HG02623 (cell line): ENCODE measurements at regions not wholly inside any gene's neighbourhood (a gene's known extent, or its start where the extent isn't known, plus 50 kb on each side); places are given as distances from the start of the nearest gene placed in this dataset.
"Not testable (repeated sequence)": the region's sequence is repeated elsewhere in the genome, so short reads cannot be mapped to it uniquely, and the experiment has no call there.

Source experiments
- ATAC-seq: cut with Tn5 transposase; IDR thresholded peaks from one replicate; pipeline ENCODE4 v1.9.1; 2021; ENCODE audit warnings: moderate library complexity; ENCODE audit not compliant: unreplicated experiment

DNA sequence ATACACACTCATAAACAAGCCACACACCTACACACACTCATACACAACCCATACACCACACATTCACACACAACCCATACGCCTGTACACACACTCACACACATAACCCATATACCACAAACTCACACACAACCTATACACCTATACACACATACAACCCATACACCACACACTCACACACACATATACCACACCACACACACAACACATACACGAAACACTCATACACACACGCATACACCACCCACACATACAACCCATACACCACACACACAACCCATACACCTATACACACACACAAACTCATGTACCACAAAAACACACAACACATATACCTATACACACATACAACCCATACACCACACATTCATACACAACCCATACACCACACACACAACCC is 164.3 kb downstream of the TMEM121 start:
- ATAC-seq: no peak

DNA sequence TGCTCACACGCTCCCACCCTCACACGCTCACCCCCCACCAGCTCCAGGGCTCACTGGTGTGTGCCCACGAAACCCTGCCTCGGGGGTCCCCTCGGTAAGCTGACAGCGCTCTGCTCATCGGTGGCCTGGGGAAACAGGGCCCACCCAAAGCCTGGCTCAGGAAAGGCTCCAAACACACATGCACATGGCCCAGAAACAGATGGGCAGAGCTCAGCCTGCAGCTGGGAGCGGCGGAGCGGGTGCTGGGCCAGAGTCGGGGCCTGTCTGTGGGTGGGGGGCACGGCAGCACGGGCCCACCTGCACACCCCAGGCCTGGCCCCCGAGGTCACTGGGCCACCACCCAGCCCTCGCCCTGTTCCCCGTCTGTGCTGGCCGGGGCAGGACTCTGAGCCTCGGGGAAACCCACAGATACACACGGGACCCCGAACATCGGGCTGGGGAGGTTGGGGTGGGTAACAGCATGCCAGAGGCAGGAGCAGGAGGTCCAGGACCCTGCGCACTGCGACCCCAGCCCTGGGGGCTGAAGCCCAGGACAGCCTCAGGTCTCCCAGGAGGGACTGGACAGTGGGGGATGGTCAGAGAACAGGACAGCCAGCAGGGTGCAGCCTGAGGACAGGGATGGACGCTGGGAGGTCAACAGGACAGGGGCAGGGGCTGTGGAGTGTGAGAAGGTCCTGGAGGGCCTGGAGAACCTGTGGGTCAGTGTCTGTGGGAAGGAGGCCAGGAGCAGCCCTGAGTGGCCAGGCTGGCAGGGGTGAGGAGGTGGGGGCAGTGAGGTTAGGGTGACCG is 165.1 kb downstream of the TMEM121 start:
- ATAC-seq: not testable (repeated sequence)

DNA sequence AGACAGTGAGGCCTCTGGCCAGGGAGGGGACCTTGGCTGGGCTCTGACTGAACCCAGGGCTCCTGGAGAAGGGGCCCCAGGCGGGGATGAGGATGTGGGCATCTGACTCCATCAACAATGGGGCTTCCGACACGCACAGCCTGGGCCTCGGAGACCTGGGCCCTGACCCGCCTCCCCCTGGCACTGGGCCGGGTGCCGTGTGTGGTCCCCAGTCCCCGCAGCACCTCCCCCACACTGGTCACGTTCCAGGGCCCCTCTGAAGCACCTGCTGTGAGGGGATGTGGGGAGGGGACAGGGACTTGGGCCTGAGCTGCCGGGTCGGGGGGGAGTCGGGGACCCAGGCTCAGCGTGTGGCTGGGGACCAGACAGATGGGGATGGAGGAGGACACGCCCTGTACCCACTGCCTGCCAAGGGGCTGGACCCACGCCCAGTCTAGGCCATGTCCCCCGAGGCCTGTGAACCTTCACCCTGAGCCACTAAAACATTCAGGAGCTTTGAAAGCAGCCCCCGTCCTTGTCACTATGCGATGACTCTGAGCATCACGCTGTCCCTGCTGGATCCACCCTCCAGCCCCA is 165.8 kb downstream of the TMEM121 start:
- not testable (repeated sequence) for ATAC-seq

DNA sequence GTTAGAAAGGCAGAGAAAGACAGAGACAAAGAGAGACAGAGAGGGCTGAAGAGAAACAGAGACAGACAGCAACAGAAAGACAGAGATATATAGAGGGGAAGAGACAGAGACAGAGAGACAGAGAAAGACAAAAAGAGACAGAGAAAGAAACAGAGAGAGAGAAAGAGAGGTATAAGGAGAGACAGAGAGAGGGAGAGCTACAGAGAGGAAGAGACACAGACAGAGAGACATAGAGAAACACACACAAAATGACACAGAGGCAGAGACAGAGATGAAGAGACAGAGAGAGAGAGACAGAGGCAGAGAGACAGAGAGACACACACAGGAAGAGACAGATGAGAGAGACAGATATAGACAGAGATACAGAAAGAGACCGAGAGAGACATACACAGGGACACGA is 168.6 kb downstream of the TMEM121 start:
- no peak for ATAC-seq

DNA sequence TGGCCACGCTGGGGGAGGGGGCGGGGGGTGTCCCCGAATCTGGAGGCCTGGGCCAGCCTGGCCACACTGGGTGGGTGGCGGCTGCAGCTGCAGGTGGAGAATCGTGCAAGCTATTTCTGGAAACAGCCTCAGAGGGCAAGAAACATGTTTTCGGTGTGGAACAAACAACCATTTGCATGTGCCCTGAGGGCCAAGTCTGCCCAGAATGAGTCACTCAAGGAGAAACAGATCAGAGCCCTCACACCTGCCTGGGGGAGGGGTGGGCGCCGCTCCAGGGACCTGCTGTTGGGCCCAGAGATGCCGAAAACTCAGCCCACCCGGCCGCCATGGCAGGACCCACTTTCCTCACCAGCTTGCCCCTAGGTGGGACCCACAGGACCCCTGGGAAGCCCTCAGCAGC is 170.0 kb downstream of the TMEM121 start:
- ATAC-seq: peak; percentile 47

DNA sequence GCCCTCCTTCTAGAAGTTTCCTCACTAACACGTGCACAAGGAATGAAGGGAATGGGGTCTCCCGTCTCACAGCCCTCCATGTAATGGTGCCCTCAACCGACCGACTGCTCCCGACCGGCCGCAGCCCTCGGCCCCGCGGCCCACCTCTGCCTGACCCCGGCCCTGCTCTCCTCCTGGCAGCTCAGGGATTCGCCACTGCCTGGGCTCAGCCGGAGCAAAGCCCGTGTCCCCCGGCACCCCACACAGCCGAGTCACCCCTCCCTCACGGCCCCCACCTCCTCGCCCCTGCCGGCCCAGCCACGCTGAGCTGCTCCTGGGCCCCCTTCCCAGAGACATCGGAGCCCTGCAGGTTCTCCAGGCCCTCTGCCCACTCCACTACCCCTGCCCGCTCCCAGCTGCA is 171.0 kb downstream of the TMEM121 start:
- not testable (repeated sequence) for ATAC-seq

DNA sequence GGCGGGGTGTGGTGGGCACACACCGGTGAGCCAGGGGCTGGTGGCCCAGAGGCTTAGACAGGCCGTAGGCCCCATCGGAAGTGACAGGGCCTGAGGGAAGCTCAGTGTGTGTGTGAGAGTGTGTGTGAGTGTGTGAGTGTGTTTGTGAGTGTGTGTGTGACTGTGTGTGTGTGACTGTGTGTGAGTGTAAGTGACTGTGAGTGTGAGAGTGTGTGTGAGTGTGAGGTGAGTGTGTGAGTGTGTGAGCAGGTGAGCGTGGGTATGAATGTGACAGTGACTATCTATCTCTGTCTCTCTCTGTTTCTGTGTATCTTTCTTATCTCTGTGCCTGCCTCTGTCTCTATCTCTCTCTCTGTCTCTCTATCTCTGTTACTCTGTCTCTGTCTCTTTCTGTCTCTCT is 171.6 kb downstream of the TMEM121 start:
- ATAC-seq: not testable (repeated sequence)

DNA sequence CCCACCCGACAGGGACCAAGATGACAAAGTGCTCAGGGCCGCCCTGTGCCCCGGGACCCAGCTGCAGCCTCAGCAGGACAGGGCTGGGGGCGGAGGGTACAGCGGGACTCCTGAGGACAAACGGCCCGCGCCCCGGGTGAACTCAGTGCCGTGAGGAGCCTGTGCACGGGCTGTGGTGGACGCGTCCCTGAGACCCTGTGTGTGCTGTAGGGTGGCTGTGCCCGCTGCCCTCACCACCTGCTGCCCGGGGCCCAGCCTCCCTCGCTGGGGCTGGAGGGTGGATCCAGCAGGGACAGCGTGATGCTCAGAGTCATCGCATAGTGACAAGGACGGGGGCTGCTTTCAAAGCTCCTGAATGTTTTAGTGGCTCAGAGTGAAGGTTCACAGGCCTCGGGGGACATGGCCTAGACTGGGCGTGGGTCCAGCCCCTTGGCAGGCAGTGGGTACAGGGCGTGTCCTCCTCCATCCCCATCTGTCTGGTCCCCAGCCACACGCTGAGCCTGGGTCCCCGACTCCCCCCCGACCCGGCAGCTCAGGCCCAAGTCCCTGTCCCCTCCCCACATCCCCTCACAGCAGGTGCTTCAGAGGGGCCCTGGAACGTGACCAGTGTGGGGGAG is 172.7 kb downstream of the TMEM121 start:
- not testable (repeated sequence) for ATAC-seq

DNA sequence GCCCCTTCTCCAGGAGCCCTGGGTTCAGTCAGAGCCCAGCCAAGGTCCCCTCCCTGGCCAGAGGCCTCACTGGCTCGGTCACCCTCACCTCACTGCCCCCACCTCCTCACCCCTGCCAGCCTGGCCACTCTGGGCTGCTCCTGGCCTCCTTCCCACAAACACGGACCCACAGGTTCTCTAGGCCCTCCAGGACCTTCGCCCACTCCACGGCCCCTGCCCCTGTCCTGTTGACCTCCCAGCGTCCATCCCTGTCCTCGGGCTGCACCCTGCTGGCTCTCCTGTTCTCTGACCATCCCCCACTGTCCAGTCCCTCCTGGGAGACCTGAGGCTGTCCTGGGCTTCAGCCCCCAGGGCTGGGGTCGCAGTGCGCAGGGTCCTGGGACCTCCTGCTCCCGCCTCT is 173.3 kb downstream of the TMEM121 start:
- ATAC-seq: not testable (repeated sequence)

DNA sequence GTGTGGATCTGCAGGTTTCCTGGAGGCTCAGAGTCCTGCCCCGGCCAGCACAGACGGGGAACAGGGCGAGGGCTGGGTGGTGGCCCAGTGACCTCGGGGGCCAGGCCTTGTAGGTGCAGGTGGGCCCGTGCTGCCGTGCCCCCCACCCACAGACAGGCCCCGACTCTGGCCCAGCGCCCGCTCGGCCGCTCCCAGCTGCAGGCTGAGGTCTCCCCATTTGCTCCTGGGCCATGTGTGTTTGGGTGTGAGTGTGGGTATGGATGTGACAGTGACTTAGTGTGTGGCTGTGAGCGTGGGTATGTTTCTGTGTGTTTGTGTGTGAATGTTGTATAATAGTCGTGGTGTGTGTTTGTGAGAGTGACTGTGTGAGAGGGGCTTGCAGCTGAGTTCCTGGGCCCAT is 173.8 kb downstream of the TMEM121 start:
- ATAC-seq: not testable (repeated sequence)

DNA sequence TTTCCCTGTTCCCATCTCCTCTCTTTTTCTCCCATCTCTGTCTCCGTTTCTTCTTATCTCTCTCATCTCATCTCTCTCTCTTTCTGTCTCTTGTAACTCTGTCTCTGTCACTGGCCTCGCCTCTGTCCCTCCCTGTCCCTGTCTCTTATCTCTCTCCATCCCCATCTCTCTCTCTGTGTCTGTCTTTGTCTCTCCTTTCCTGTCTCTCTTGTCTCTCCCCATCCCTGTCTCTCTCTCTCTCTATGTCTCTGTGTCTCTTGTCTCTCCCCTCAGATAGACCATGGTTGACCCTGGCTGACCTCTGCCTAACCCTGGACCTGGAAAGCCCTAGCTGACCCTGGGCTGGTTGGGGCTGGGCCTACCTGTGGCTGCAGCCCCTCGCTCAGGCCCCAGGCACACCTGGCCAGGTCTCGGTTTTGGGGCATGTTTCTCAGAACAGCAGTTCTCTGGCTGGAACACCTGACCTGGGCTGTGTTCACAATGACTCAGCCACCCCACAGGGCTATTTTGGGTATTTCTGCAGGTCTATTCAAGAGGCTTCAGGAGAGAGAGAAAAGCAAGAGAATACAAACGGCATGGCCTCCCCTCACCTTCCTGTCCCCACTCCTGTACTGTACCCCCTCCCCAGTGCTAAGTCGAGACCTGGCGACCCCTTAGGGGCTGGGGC is 174.4 kb downstream of the TMEM121 start:
- ATAC-seq: no peak

DNA sequence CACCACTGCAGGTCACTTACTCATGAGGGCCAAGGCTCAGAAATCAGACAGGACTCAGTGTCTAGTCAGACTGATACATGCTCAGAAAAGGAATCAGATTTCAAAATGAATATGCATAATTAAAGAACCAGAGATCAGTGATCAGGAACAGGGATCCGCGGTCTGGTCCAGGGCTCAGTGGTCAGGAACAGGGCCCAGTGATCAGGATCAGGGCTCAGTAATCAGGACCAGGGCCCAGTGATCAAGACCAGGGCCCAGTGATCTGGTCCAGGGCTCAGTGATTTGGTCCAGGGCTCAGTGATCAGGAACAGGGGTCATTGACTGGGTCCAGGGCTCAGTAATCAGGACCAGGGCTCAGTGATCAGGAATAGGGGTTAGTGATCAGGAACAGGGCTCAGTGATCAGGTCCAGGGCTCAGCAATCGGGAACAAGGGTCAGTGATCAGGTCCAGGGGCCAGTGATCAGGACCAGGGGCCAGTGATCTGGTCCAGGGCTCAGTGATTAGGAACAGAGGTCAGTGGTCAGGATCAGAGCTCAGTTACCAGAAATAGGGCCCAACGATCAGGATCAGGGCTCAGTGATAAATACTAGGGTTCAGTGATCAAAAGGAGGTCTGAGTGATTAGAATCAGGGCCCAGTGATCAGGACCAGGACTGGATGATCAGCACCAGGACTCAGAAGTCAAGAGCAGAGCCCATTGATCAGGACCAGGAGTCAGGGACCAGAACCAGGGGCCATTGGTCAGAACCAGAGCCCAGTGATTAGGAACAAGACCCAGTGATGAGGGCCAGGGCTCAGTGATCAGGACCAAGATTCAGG is 175.3 kb downstream of the TMEM121 start:
- ATAC-seq: no peak

DNA sequence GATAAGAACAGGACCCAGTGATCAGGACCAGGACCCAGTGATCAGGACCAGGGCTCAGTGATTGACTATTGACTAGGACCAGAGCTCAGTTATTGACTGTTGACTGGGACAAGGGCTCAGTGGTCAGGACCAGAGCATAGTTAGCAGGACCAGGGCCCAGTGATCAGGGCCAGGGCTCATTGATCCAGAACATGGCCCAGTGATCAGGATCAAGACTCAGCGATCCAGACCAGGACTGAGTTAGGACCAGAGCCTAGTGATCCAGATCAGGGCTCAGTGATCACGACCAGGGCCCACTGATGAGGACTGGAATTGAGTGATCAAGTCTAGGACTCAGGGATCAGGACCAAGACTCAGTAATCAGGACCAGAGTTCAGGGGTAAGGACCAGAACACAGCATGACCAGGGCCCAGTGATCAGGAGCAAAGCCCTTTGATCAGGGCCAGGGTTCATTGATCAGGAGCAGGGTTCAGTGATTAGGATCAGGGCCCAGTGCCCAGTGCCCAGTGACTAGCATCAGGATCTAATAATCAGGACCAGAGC is 176.0 kb downstream of the TMEM121 start:
- ATAC-seq: no peak

DNA sequence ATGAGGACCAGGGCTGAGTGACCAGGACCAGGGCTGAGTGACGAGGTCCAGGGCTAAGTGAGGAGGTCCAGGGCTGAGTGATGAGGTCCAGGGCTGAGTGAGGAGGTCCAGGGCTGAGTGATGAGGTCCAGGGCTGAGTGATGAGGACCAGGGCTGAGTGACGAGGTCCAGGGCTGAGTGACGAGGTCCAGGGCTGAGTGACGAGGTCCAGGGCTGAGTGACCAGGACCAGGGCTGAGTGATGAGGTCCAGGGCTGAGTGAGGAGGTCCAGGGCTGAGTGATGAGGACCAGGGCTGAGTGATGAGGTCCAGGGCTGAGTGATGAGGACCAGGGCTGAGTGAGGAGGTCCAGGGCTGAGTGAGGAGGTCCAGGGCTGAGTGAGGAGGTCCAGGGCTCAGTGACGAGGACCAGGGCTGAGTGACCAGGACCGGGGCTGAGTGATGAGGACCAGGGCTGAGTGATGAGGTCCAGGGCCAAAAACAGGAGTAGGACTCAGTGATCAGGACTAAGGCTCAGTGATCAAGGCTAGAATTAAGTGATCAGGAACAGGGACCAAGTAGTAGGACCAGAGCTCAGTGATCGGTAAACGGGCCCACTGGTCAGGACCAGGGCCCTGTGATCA is 176.8 kb downstream of the TMEM121 start:
- ATAC-seq: not testable (repeated sequence)

DNA sequence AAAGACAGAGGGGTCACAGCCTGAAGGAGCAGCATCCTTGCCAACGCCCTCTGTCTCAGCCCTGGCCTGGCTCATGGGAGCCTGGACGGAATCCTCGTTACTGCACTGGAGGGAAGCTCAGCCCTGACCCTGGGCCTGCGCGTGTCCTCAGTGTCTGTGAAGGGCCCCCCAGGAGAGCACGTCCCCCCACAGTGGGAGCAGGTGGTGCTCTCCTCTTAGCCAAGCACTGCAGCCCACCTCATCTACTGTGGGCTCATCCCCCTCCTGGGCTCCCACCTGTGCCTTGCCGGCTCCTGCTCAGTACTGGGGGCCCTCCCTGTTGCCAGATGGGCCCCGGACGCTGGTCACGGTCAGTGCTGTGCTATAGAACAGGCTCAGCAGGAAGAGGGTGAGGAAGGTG is 177.7 kb downstream of the TMEM121 start:
- not testable (repeated sequence) for ATAC-seq

DNA sequence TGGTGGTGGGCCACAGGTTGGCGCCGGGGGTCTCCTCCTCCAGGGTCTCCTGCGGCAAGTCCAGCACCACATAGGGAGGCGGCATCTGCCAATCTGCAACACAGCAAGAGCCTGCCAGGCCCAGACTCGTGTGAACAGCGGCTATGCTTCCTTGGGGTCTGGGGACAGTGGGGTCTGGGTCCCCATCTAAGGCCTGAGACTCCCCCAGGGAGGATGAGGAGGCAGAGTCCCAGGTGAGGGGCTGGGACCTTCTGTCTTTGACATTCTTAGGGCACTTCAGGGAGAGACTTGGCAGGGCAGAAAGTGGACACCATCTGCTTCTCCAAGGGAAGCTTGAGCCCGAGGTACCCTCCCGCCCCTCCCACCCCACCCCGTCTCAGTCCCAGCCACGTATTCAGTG is 178.1 kb downstream of the TMEM121 start:
- ATAC-seq: not testable (repeated sequence)

DNA sequence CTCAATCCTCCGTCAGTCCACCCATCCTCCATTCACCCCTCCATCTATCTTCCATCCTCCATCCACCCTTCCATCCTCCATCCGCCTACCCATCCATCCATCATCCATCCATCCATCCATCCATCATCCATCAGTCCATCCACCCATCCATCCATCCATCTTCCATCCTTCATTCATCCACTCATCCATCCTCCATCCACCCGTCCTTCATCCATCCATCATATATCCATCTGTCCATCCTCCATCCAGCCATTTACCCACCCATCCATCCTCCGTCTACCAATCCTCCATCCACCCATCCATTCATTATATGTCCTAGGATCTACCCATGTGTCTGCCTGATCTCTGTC is 179.1 kb downstream of the TMEM121 start:
- ATAC-seq: not testable (repeated sequence)

DNA sequence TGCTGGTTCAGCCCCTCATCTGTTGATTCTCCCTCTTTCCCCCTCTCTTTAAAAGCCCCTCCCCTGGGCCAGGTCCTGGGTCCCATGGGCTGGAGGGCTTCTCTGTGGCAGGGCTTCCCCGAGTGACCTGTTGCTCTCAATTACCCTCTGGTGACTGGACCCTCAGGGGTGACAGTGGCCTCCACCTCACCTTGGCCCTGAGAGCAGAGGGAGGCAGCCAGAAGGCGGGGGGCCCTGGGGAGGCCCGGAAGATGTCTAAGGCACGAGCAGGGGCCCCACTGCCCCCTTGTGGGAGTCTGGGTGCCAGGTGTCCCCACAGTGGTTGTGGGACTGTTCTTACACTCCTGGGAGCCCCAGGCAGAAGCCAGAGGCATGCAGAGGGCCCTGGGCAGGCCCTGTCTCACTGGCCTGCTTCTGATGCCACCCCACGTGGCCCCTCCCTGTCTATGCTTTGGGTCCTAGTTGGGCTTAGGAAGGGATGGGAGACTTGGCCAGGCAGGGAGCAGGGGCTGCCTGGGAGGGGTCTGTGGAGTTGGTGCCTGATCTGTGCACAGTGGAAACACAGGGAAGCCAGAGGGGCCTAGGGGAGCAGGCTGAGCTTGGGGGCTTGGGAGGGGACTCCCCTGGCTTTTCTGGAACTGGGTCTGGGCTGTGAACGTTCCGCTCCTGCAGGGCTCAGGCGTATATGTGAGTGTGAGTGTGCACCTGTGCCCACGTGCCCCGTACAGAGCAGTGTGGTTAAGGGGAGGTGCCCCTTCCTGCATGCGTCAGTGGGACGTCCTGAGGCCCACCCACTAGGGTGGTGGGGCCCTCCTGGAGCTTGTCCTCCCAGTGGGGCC is 179.7 kb downstream of the TMEM121 start:
- not testable (repeated sequence) for ATAC-seq

DNA sequence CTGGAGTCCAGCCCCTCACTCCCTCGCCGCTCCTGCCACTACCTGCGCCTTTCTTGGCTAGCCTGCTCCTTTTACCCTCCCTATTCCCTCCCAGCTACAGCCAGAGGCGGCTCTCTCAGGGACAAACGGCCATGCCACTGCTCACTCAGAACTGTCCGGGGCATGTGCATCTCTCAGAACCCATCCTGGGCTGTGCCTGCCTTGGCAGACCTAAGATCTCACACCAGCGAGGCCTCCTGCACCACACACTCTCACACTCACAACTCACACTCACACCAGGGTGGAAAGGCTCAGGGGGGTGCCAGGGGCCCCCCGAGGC is 180.3 kb downstream of the TMEM121 start:
- not testable (repeated sequence) for ATAC-seq
